ENCODE measurements at regions not wholly inside any gene's neighbourhood (a gene's known extent, or its start where the extent isn't known, plus 50 kb on each side); places are given as distances from the start of the nearest gene placed in this dataset.

DNA sequence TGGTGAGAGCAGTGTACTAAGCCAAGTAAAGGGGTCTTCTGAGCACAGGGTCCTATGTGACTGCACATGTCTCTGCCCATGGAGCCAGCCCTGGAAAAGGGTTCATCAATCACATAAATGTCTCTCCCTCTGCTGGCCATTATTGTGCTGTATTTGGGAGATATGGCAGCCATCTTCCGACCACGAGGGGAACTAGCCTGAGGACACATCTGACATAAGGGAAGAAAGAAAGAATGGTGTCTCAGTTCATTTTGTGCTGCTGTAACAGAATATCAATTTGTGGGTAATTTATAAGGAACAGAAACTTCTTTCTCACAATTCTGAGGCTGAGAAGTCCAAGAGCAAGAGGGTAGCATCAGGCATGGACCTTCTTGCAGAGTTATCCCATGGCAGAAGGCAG is 55.1 kb upstream of the GJA5 start:
- TF ChIP-seq CTCF (IDR thresholded peaks at IDR 0.05 in 8 of 11, conservative IDR thresholded peaks at IDR 0.05 in 3 of 11) (no peak), POLR2AphosphoS5 (IDR thresholded peaks at IDR 0.05) (no peak), POLR2A (IDR thresholded peaks at IDR 0.05) (no peak)
